Heart left ventricle (tissue), 16 donors: ENCODE measurements at regions not wholly inside any gene's neighbourhood (a gene's known extent, or its start where the extent isn't known, plus 50 kb on each side); places are given as distances from the start of the nearest gene placed in this dataset.

Experiments used
- ATAC-seq, 4 donors: fragments of 200-7000 bp; cut with Tn5 transposase; one replicate each; pipeline ENCODE4 v1.9.1; 2020 to 2022; ENCODE audit warnings: moderate library complexity in 4 of 4, mild to moderate bottlenecking in 3 of 4, moderate number of reproducible peaks in 1 of 4
- DNase-seq, 5 donors: peaks; one replicate each; pipeline ENCODE4 v3.0.0-alpha.2; 2020
- H3K27ac ChIP-seq, 12 donors: fragments of 200-600 bp; sonication (generic) in 4 of 12; one replicate each; pipeline versions ENCODE4 v1.5.0 to v1.8.0; 2016 to 2022; ENCODE audit warnings: mild to moderate bottlenecking in 2 of 12
- H3K27me3 ChIP-seq, 9 donors: fragments of 200-600 bp; sonication (generic) in 2 of 9; one replicate each; pipeline versions ENCODE4 v1.5.1 to v1.8.0; 2016 to 2022; ENCODE audit warnings: mild to moderate bottlenecking in 3 of 9
- H3K36me3 ChIP-seq, 9 donors: fragments of 200-600 bp; sonication (generic) in 2 of 9; one replicate each; pipeline versions ENCODE4 v1.5.0 to v1.8.0; 2018 to 2022; ENCODE audit warnings: mild to moderate bottlenecking in 2 of 9
- H3K4me1 ChIP-seq, 12 donors: fragments of 200-600 bp; sonication (generic) in 4 of 12; one replicate each; pipeline versions ENCODE4 v1.5.0 to v1.8.0; 2016 to 2022; ENCODE audit warnings: mild to moderate bottlenecking in 3 of 12
- H3K4me3 ChIP-seq, 12 donors: fragments of 200-600 bp; sonication (generic) in 4 of 12; one replicate each; pipeline versions ENCODE4 v1.5.0 to v1.8.0; 2017 to 2022; ENCODE audit warnings: mild to moderate bottlenecking in 9 of 12, moderate library complexity in 4 of 12
- H3K9me3 ChIP-seq, 12 donors: fragments of 200-600 bp; sonication (generic) in 4 of 12; one replicate each; pipeline versions ENCODE4 v1.5.0 to v1.8.0; 2016 to 2022; ENCODE audit warnings: mild to moderate bottlenecking in 1 of 12
- POLR2A ChIP-seq, 2 donors: fragments of 450-650 bp; IDR thresholded peaks; one replicate each; pipeline ENCODE4 v1.6.1; 2017; ENCODE audit warnings: antibody characterized with exemption in 2 of 2, mild to moderate bottlenecking in 2 of 2, moderate library complexity in 2 of 2
- WGBS, 4 donors: extraction: QIAGEN DNeasy Blood & Tissue Kit in 2 of 4; methylation state at CpG; one replicate each; pipeline versions ENCODE4 v1.1.5 to v1.1.7; 2013 to 2018; 5-methylcytosine and 5-hydroxymethylcytosine counted together
- intact Hi-C, 10 donors: fragments of 100-400 bp; cut with DNase I; formaldehyde crosslinking; loops; one replicate each; pipeline versions ENCODE4 v1.11.1 to v1.14.2; 2022
- TF ChIP-seq, protein P1 (sequence below), 12 donors: fragments of 200-600 bp; sonication (generic) in 4 of 12; IDR thresholded peaks; one replicate each; pipeline versions ENCODE4 v1.5.0 to v1.8.0; 2018 to 2022; ENCODE audit warnings: antibody characterized with exemption in 12 of 12, mild to moderate bottlenecking in 5 of 12
- donor health status: ischemic (EF 13 %, LVEDD 7.1; RV severe dilation, severe dysfunction).
- donor health status: healthy with polysubstance abuse.
- donor health status: DM: no; HTN: yes; CAD: no.
- donor health status: DM: no; HTN: no; CAD: no.
- donor health status: ischemic (EF 25% LVEDD 6.9; RV normal size, moderate dysfunction).
- donor health status: ischemic (EF 25% LVEDD 5.7; RV mildly dilated, moderate dysfunction).
- donor health status: healthy.
- donor health status: DM: yes; HTN: yes; CAD: no.
- donor health status: ischemic (EF 35%, LVEDD 5.7; RV mildly dilated, moderate dysfunction).
- donor health status: nonischemic (EF 11% LVEDD 7.7; RV severe dilation, severe dysfunction).
- donor health status: DM: yes; HTN: yes; CAD: no.
- donor health status: PGD.
- donor health status: ischemic (EF 29% LVEDD 5.4; RV normal size, mild dysfunction).
- donor health status: nonischemic (EF 23%, LVEDD 6.1; RV moderate dilation, normal function).

DNA sequence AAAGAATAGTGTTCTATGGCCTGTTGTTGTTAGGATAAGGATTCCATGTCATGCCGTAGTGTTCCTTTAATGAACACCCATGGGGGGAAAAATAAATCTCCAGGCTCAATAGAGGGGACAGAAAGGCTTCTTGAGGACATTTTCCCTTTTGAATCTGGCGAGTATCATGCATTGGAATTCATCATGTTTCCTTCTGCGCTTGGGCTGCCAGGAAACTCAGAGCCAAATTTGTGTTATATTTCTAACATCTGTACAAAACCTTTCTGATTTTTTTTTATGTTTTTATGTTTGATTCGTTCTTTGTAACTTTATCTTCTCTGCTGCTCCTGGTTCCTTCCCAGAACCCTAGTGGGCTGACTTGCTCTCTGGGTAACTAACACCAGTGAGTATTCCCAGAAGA lies 1163.3 kb downstream of the VRK1 start:
- H3K27ac ChIP-seq: no peak overlapping the region
- H3K27me3 ChIP-seq: no peaks in the 10 kb centered on the region
- H3K9me3 ChIP-seq: peaks cover 0 to 9% (median 0%) of the 10 kb centered on the region in 12 donors
- H3K36me3 ChIP-seq: no peaks in the 10 kb centered on the region
- WGBS, 4 donors: 75 to 85% (median 82%) methylated on average over 4 of the region's 4 CpGs
- DNase-seq (no peak), ATAC-seq (no peak)
- intact Hi-C loops: no loop called here
- TF ChIP-seq, protein P1, sequence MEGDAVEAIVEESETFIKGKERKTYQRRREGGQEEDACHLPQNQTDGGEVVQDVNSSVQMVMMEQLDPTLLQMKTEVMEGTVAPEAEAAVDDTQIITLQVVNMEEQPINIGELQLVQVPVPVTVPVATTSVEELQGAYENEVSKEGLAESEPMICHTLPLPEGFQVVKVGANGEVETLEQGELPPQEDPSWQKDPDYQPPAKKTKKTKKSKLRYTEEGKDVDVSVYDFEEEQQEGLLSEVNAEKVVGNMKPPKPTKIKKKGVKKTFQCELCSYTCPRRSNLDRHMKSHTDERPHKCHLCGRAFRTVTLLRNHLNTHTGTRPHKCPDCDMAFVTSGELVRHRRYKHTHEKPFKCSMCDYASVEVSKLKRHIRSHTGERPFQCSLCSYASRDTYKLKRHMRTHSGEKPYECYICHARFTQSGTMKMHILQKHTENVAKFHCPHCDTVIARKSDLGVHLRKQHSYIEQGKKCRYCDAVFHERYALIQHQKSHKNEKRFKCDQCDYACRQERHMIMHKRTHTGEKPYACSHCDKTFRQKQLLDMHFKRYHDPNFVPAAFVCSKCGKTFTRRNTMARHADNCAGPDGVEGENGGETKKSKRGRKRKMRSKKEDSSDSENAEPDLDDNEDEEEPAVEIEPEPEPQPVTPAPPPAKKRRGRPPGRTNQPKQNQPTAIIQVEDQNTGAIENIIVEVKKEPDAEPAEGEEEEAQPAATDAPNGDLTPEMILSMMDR (IDR thresholded peaks at IDR 0.05): no peak
- no peak for TF ChIP-seq POLR2A (IDR thresholded peaks at IDR 0.05)
- no peak overlapping the region for H3K4me3 ChIP-seq
- no peaks in the 10 kb centered on the region for H3K4me1 ChIP-seq

DNA sequence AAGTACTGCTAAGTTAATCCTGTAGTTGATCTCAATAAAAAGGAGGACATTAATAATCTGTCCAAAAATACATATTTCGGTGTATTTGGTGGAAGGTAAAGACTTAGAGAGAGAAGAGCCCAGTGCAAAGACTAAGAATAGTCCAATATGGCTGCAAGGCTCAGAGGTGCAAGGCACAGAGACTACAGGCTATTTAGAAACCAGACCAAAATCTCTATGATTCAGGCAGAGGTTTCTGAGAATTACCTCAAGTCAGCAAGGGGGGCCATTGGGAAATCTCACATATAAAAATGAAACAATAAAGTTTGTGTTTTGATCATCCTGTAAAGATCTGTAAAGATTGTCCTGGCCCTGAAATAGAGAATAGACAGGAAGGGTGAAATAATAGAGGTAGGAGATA lies 1173.0 kb downstream of the VRK1 start:
- peaks cover 0 to 12% (median 0%) of the 10 kb centered on the region in 12 donors for H3K4me1 ChIP-seq
- no peaks in the 10 kb centered on the region for H3K9me3 ChIP-seq
- no peak for ATAC-seq
- DNase-seq: no peak
- WGBS, 4 donors: 0 to 88% (median 85%) methylated on average over 1 of the region's 1 CpG
- intact Hi-C loops: no loop called here
- H3K27ac ChIP-seq: no peak overlapping the region
- H3K36me3 ChIP-seq: no peaks in the 10 kb centered on the region
- TF ChIP-seq, protein P1 (IDR thresholded peaks at IDR 0.05): no peak
- TF ChIP-seq POLR2A (IDR thresholded peaks at IDR 0.05): no peak
- no peak overlapping the region for H3K4me3 ChIP-seq
- H3K27me3 ChIP-seq: no peaks in the 10 kb centered on the region

DNA sequence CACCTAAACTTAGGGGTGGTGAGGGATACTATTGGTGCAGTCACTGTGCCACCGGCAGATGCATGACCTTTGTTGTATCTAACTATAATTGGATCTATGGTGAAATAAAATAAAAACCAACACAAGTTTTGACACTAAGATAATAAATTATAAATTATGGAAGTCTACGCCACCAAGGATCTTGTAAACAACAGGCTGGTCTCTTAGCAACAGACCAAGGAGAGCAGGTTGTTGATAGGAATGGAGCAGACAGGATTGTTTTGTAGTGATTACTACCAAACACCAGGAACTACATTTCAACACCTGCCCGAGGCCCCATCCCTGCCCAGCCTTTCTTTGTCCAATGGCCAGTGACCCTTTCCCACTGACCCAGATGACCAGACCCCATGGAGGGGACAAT lies 1178.0 kb downstream of the VRK1 start:
- intact Hi-C loops: no loop called here
- WGBS, 4 donors: 38 to 65% (median 45%) methylated on average over 3 of the region's 3 CpGs
- H3K4me3 ChIP-seq: no peak overlapping the region
- H3K9me3 ChIP-seq: peaks cover 0 to 2% (median 0%) of the 10 kb centered on the region in 12 donors
- peak in 2 of 4 donors; percentile 28 to 29 for ATAC-seq
- peaks cover 0 to 25% (median 8%) of the 10 kb centered on the region in 12 donors for H3K4me1 ChIP-seq
- no peaks in the 10 kb centered on the region for H3K36me3 ChIP-seq
- peak in 1 of 5 donors; percentile 27 for DNase-seq
- H3K27ac ChIP-seq: peak overlapping the region in 1 of 12 donors; percentile 37
- TF ChIP-seq, protein P1 (IDR thresholded peaks at IDR 0.05): no peak
- TF ChIP-seq POLR2A (IDR thresholded peaks at IDR 0.05): no peak
- no peaks in the 10 kb centered on the region for H3K27me3 ChIP-seq

DNA sequence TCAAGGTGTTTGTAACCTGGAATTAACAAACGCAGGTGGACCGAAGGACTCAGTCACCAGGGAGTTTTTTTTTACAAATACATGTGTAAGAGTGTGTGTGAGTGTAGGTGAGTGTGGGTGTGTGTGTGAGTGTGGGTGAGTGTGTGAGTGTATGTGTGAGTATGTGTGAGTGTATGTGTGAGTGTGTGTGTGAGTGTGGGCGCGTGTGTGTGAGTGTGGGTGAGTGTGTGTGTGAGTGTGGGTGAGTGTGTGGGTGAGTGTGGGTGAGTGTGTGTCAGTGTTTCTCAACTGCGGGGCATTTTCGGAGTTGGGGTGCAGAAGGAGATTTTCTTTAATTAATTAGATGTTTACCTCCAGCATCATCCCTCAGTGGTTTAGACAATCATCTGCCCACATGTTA lies 1178.8 kb downstream of the VRK1 start:
- WGBS, 4 donors: 69 to 87% (median 80%) methylated on average over 6 of the region's 6 CpGs
- peak overlapping the region in 3 of 12 donors; percentile 43 to 63 (median 48) for H3K4me3 ChIP-seq
- intact Hi-C loops: no loop called here
- peaks cover 0 to 25% (median 8%) of the 10 kb centered on the region in 12 donors for H3K4me1 ChIP-seq
- no peaks in the 10 kb centered on the region for H3K36me3 ChIP-seq
- ATAC-seq (no peak), DNase-seq (no peak)
- TF ChIP-seq POLR2A (IDR thresholded peaks at IDR 0.05): no peak
- TF ChIP-seq, protein P1 (IDR thresholded peaks at IDR 0.05): no peak
- no peaks in the 10 kb centered on the region for H3K27me3 ChIP-seq
- H3K27ac ChIP-seq: peak overlapping the region in 3 of 12 donors; percentile 75 to 82 (median 75)
- peaks cover 0 to 3% (median 0%) of the 10 kb centered on the region in 12 donors for H3K9me3 ChIP-seq
